ENCODE measurements at regions not wholly inside any gene's neighbourhood (a gene's known extent, or its start where the extent isn't known, plus 50 kb on each side); places are given as distances from the start of the nearest gene placed in this dataset.
"Not testable (repeated sequence)": the region's sequence is repeated elsewhere in the genome, so short reads cannot be mapped to it uniquely, and the experiment has no call there.

GRCh38 chr6:14472255-14472985 lies 354.8 kb downstream of the CD83 start:
- in situ Hi-C loops (cut with HindIII; ENCODE audit: low sequenced_read_pairs), result no loop called here

GRCh38 chr6:14472986-14473337 lies 355.4 kb downstream of the CD83 start:
- in situ Hi-C loops (cut with HindIII; ENCODE audit: low sequenced_read_pairs), result no loop called here

- in situ Hi-C loops (cut with HindIII; ENCODE audit: low sequenced_read_pairs), result no loop called here
These were observed 357.2 kb downstream of the CD83 start for GRCh38 chr6:14474816-14475215.

- in situ Hi-C loops (cut with HindIII; ENCODE audit: low sequenced_read_pairs), result no loop called here
These were observed 357.7 kb downstream of the CD83 start for GRCh38 chr6:14475306-14475705.

GRCh38 chr6:14476793-14477531 lies 359.4 kb downstream of the CD83 start:
- in situ Hi-C loops (cut with HindIII; ENCODE audit: low sequenced_read_pairs), result no loop called here

GRCh38 chr6:14477559-14477958 lies 360.0 kb downstream of the CD83 start:
- in situ Hi-C loops (cut with HindIII; ENCODE audit: low sequenced_read_pairs), result no loop called here

- in situ Hi-C loops (cut with HindIII; ENCODE audit: low sequenced_read_pairs), result no loop called here
These were observed 361.0 kb downstream of the CD83 start for GRCh38 chr6:14478381-14479225.

GRCh38 chr6:14481946-14482345 lies 364.4 kb downstream of the CD83 start:
- in situ Hi-C loops (cut with HindIII; ENCODE audit: low sequenced_read_pairs), result not testable (repeated sequence)

GRCh38 chr6:14487625-14488024 lies 370.1 kb downstream of the CD83 start:
- in situ Hi-C loops (cut with HindIII; ENCODE audit: low sequenced_read_pairs), result no loop called here

GRCh38 chr6:14488180-14488579 lies 370.6 kb downstream of the CD83 start:
- in situ Hi-C loops (cut with HindIII; ENCODE audit: low sequenced_read_pairs), result no loop called here

GRCh38 chr6:14489445-14489844 lies 371.9 kb downstream of the CD83 start:
- in situ Hi-C loops (cut with HindIII; ENCODE audit: low sequenced_read_pairs), result no loop called here

- in situ Hi-C loops (cut with HindIII; ENCODE audit: low sequenced_read_pairs), result no loop called here
These were observed 381.2 kb downstream of the CD83 start for GRCh38 chr6:14498748-14499147.

GRCh38 chr6:14499309-14499708 lies 381.7 kb downstream of the CD83 start:
- in situ Hi-C loops (cut with HindIII; ENCODE audit: low sequenced_read_pairs), result no loop called here

- in situ Hi-C loops (cut with HindIII; ENCODE audit: low sequenced_read_pairs), result no loop called here
These were observed 382.3 kb downstream of the CD83 start for GRCh38 chr6:14499841-14500240.

GRCh38 chr6:14500809-14501208 lies 383.2 kb downstream of the CD83 start:
- in situ Hi-C loops (cut with HindIII; ENCODE audit: low sequenced_read_pairs), result no loop called here

GRCh38 chr6:14501240-14501639 lies 383.7 kb downstream of the CD83 start:
- in situ Hi-C loops (cut with HindIII; ENCODE audit: low sequenced_read_pairs), result no loop called here

- in situ Hi-C loops (cut with HindIII; ENCODE audit: low sequenced_read_pairs), result no loop called here
These were observed 384.3 kb downstream of the CD83 start for GRCh38 chr6:14501914-14502313.

GRCh38 chr6:14502551-14502950 lies 385.0 kb downstream of the CD83 start:
- in situ Hi-C loops (cut with HindIII; ENCODE audit: low sequenced_read_pairs), result no loop called here

- in situ Hi-C loops (cut with HindIII; ENCODE audit: low sequenced_read_pairs), result no loop called here
These were observed 387.8 kb downstream of the CD83 start for GRCh38 chr6:14505401-14505800.

- in situ Hi-C loops (cut with HindIII; ENCODE audit: low sequenced_read_pairs), result no loop called here
These were observed 389.2 kb downstream of the CD83 start for GRCh38 chr6:14506656-14507246.

GRCh38 chr6:14509120-14509519 lies 391.5 kb downstream of the CD83 start:
- in situ Hi-C loops (cut with HindIII; ENCODE audit: low sequenced_read_pairs), result no loop called here
